H9 (cell line): ENCODE measurements at regions not wholly inside any gene's neighbourhood (a gene's known extent, or its start where the extent isn't known, plus 50 kb on each side); places are given as distances from the start of the nearest gene placed in this dataset.

Experiments
- DNase-seq: peaks from one replicate; pipeline ENCODE4 v3.0.0-alpha.2; 2017
- H2AFZ ChIP-seq: one replicate; pipeline ENCODE4 v1.6.1; 2013; ENCODE audit warnings: mild to moderate bottlenecking, low read length, control low read depth, moderate library complexity
- H2AK5ac ChIP-seq: 2 replicates; pipeline ENCODE4 v1.6.1; 2013; ENCODE audit warnings: low read length, control low read depth, mixed read lengths; ENCODE audit not compliant: insufficient read length
- H2BK120ac ChIP-seq: one replicate; pipeline ENCODE4 v1.6.1; 2013; ENCODE audit warnings: low read depth, mild to moderate bottlenecking, low read length, control low read depth, inconsistent platforms; ENCODE audit not compliant: poor library complexity, severe bottlenecking
- H2BK12ac ChIP-seq: 2 replicates; pipeline ENCODE4 v1.6.1; 2013; ENCODE audit warnings: low read length, control low read depth, mixed read lengths, low read depth; ENCODE audit not compliant: insufficient read length
- H2BK15ac ChIP-seq: 2 replicates; pipeline ENCODE4 v1.6.1; 2013; ENCODE audit warnings: low read depth, low read length, control low read depth
- H2BK20ac ChIP-seq: one replicate; pipeline ENCODE4 v1.6.1; 2013; ENCODE audit warnings: low read depth, mild to moderate bottlenecking, low read length, control low read depth, inconsistent platforms; ENCODE audit not compliant: poor library complexity, severe bottlenecking
- H2BK5ac ChIP-seq: 2 replicates; pipeline ENCODE4 v1.6.1; 2013; ENCODE audit warnings: low read length, control low read depth, mixed read lengths; ENCODE audit not compliant: insufficient read length
- H3K14ac ChIP-seq: 2 replicates; pipeline ENCODE4 v1.6.1; 2013; ENCODE audit warnings: low read length, control low read depth; ENCODE audit not compliant: insufficient read depth
- H3K18ac ChIP-seq: 2 replicates; pipeline ENCODE4 v1.6.1; 2013; ENCODE audit warnings: low read depth, mild to moderate bottlenecking, mixed read lengths, low read length, control low read depth; ENCODE audit not compliant: insufficient read length
- H3K23ac ChIP-seq: 2 replicates; pipeline ENCODE4 v1.6.1; 2013; ENCODE audit warnings: low read length, control low read depth, mixed read lengths, low read depth; ENCODE audit not compliant: insufficient read length
- H3K23me2 ChIP-seq: 2 replicates; pipeline ENCODE4 v1.6.1; 2013; ENCODE audit warnings: low read depth, mild to moderate bottlenecking, mixed read lengths, low read length, control low read depth; ENCODE audit not compliant: insufficient read length, poor library complexity, severe bottlenecking
- H3K27ac ChIP-seq: 2 replicates; pipeline ENCODE4 v1.5.1; 2013; ENCODE audit warnings: low read length, control low read depth, mixed read lengths, low read depth; ENCODE audit not compliant: insufficient read length
- H3K27me3 ChIP-seq: 2 replicates; pipeline ENCODE4 v1.6.1; 2013; ENCODE audit warnings: low read length, control low read depth, inconsistent platforms; ENCODE audit not compliant: insufficient read depth
- H3K4ac ChIP-seq: 2 replicates; pipeline ENCODE4 v1.6.1; 2013; ENCODE audit warnings: low read depth, mild to moderate bottlenecking, control low read depth, inconsistent platforms, low read length, moderate library complexity
- H3K4me1 ChIP-seq: 2 replicates; pipeline ENCODE4 v1.6.1; 2013; ENCODE audit warnings: low read length, control low read depth, inconsistent platforms; ENCODE audit not compliant: insufficient read depth
- H3K4me2 ChIP-seq: 2 replicates; pipeline ENCODE4 v1.6.1; 2013; ENCODE audit warnings: low read length, control low read depth, mixed read lengths; ENCODE audit not compliant: insufficient read length, insufficient read depth
- H3K56ac ChIP-seq: 2 replicates; pipeline ENCODE4 v1.6.1; 2013; ENCODE audit warnings: low read depth, mild to moderate bottlenecking, mixed read lengths, low read length, control low read depth; ENCODE audit not compliant: insufficient read length
- H3K79me1 ChIP-seq: 2 replicates; pipeline ENCODE4 v1.6.1; 2013; ENCODE audit warnings: low read depth, mild to moderate bottlenecking, moderate library complexity, low read length, control low read depth, inconsistent platforms; ENCODE audit not compliant: insufficient read depth, poor library complexity, severe bottlenecking
- H3K79me2 ChIP-seq: 2 replicates; pipeline ENCODE4 v1.6.1; 2013; ENCODE audit warnings: low read length, control low read depth, inconsistent platforms; ENCODE audit not compliant: insufficient read depth
- H3K9ac ChIP-seq: 2 replicates; pipeline ENCODE4 v1.6.1; 2013; ENCODE audit warnings: low read length, control low read depth, mixed read lengths; ENCODE audit not compliant: insufficient read length; ENCODE audit errors: extremely low read depth
- H3K9me3 ChIP-seq: one replicate; pipeline ENCODE4 v1.6.1; 2013; ENCODE audit warnings: low read depth, low read length, inconsistent platforms; ENCODE audit not compliant: control insufficient read depth
- H3T11ph ChIP-seq: one replicate; pipeline ENCODE4 v1.6.1; 2013; ENCODE audit warnings: mild to moderate bottlenecking, low read length, control low read depth, inconsistent platforms
- H4K20me1 ChIP-seq: one replicate; pipeline ENCODE4 v1.6.1; 2013; ENCODE audit not compliant: control insufficient read depth, insufficient read length, insufficient read depth
- H4K5ac ChIP-seq: 2 replicates; pipeline ENCODE4 v1.6.1; 2013; ENCODE audit warnings: low read depth, mild to moderate bottlenecking, mixed read lengths, low read length, control low read depth; ENCODE audit not compliant: insufficient read length
- H4K8ac ChIP-seq: replicated peaks from 2 replicates; pipeline ENCODE4 v1.6.1; 2013; ENCODE audit warnings: low read length, control low read depth, mixed read lengths, low read depth; ENCODE audit not compliant: insufficient read length
- H4K91ac ChIP-seq: 2 replicates; pipeline ENCODE4 v1.6.1; 2013; ENCODE audit warnings: low read depth, mild to moderate bottlenecking, moderate library complexity, mixed read lengths, low read length, control low read depth; ENCODE audit not compliant: insufficient read length
- H3K27ac Mint-ChIP-seq, 3 experiments: 2 replicates in 2 of 3; 3 replicates in 1 of 3; pipeline ENCODE4 v1.8.0; 2020 to 2021; ENCODE audit warnings: mixed read lengths in 3 of 3, mild to moderate bottlenecking in 1 of 3, moderate library complexity in 1 of 3
- H3K27me3 Mint-ChIP-seq: 2 replicates; pipeline ENCODE4 v1.8.0; 2021; ENCODE audit warnings: low read depth, mild to moderate bottlenecking, moderate library complexity, mixed read lengths
- H3K36me3 Mint-ChIP-seq, 3 experiments: 2 replicates in 2 of 3; 3 replicates in 1 of 3; pipeline ENCODE4 v1.8.0; 2020 to 2021; ENCODE audit warnings: low read depth in 3 of 3, mixed read lengths in 3 of 3; ENCODE audit not compliant: insufficient read depth in 1 of 3
- H3K4me1 Mint-ChIP-seq, 2 experiments: 2 replicates each; pipeline ENCODE4 v1.8.0; 2020; ENCODE audit warnings: mixed read lengths in 2 of 2
- H3K4me3 Mint-ChIP-seq, 2 experiments: 2 replicates in 1 of 2; 3 replicates in 1 of 2; pipeline ENCODE4 v1.8.0; 2020 to 2021; ENCODE audit warnings: mild to moderate bottlenecking in 2 of 2, mixed read lengths in 2 of 2, moderate library complexity in 1 of 2
- H3K9me3 Mint-ChIP-seq, 2 experiments: 2 replicates in 1 of 2; 3 replicates in 1 of 2; pipeline ENCODE4 v1.8.0; 2020; ENCODE audit warnings: mild to moderate bottlenecking in 2 of 2, mixed read lengths in 2 of 2, moderate library complexity in 1 of 2
- WGBS: extraction: QIAGEN DNeasy Blood & Tissue Kit; methylation state at CpG from one replicate; pipeline ENCODE4 v1.1.7; 2013; ENCODE audit warnings: missing lambda C conversion rate, low lambda C conversion rate, mixed read lengths; ENCODE audit not compliant: insufficient read length; ENCODE audit errors: extremely low coverage; 5-methylcytosine and 5-hydroxymethylcytosine counted together
- TF ChIP-seq, protein P1 (sequence below): fragments of 200-600 bp; sonication (generic); conservative IDR thresholded peaks from 3 replicates; pipeline ENCODE4 v1.8.0; 2021; ENCODE audit warnings: antibody characterized with exemption, mild to moderate bottlenecking

GRCh38 chr14:104285508-104285840 is 147.1 kb downstream of the KIF26A start:
- Histone ChIP-seq H2BK5ac (no peak overlapping the region), H2AFZ (no peak overlapping the region), H3K23ac (no peak overlapping the region), H3K56ac (no peak overlapping the region), H3K23me2 (no peaks in the 10 kb centered on the region), H2AK5ac (no peak overlapping the region), H2BK120ac (no peak overlapping the region), H3K79me2 (no peaks in the 10 kb centered on the region), H4K5ac (no peak overlapping the region), H3K4me1 (peaks cover 3% of the 10 kb centered on the region; the same call in 1 of the 2 replicates), H3K79me1 (no peaks in the 10 kb centered on the region), H4K91ac (no peak overlapping the region), H3K4ac (no peak overlapping the region), H3K4me2 (no peak overlapping the region), H3K14ac (no peak overlapping the region), H3K18ac (no peak overlapping the region), H3K9ac (no peak overlapping the region), H4K20me1 (no peaks in the 10 kb centered on the region), H2BK20ac (no peak overlapping the region), H2BK12ac (no peak overlapping the region), H3K27ac (no peak overlapping the region), H2BK15ac (no peak overlapping the region), H3K9me3 (no peaks in the 10 kb centered on the region), H3K27me3 (no peaks in the 10 kb centered on the region), H3T11ph (no peak overlapping the region), H4K8ac (no peak overlapping the region)
- Mint-ChIP-seq H3K36me3 (no peaks in the 10 kb centered on the region; a peak in 2 of 7 replicates), H3K4me3 (no peak overlapping the region), H3K27ac (no peak overlapping the region; a peak in 1 of 7 replicates), H3K4me1 (peaks cover 12 to 14% of the 10 kb centered on the region in 2 experiments), H3K27me3 (peaks cover 3% of the 10 kb centered on the region; the same call in 1 of the 2 replicates), H3K9me3 (peaks cover 6 to 15% of the 10 kb centered on the region in 2 experiments; a peak in 3 of 5 replicates)
- TF ChIP-seq, protein P1, sequence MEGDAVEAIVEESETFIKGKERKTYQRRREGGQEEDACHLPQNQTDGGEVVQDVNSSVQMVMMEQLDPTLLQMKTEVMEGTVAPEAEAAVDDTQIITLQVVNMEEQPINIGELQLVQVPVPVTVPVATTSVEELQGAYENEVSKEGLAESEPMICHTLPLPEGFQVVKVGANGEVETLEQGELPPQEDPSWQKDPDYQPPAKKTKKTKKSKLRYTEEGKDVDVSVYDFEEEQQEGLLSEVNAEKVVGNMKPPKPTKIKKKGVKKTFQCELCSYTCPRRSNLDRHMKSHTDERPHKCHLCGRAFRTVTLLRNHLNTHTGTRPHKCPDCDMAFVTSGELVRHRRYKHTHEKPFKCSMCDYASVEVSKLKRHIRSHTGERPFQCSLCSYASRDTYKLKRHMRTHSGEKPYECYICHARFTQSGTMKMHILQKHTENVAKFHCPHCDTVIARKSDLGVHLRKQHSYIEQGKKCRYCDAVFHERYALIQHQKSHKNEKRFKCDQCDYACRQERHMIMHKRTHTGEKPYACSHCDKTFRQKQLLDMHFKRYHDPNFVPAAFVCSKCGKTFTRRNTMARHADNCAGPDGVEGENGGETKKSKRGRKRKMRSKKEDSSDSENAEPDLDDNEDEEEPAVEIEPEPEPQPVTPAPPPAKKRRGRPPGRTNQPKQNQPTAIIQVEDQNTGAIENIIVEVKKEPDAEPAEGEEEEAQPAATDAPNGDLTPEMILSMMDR, result no peak
- no CpG with 5 or more reads among the region's 7 CpGs for WGBS
- no peak for DNase-seq
